ENCODE measurements at regions not wholly inside any gene's neighbourhood (a gene's known extent, or its start where the extent isn't known, plus 50 kb on each side); places are given as distances from the start of the nearest gene placed in this dataset.

DNA sequence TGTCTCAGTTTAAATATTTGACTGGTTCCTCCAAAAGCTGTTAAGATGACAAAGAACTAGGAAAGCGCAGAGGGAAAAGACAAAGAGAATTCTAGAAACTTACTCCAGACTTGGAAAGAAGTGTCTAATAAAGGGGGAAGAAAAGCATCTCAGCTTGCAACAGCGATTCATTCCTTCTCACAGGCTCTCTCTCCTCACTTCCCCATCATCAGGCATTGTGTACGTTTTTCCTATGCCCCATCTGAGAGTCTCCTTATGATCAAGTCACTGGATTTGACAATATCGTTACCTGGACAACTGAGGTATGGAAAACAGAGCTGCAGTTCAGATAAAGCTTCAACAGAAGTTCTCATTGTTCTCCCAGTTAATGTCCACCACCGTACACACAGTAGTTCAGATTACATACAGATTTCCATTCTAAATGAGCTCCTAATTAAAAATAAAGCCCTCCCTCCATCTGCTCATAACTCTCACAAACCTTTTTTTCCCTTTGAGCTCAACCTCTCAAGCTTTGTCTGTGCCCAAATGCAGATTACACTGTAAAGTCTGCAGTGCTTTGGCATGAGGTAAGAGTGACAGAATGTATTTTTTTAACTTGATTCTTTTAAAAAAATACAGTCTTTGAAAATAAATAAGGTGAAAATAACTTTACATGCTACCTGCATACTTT is 254.4 kb upstream of the THBS1 start:
- DNase-seq = no peak

DNA sequence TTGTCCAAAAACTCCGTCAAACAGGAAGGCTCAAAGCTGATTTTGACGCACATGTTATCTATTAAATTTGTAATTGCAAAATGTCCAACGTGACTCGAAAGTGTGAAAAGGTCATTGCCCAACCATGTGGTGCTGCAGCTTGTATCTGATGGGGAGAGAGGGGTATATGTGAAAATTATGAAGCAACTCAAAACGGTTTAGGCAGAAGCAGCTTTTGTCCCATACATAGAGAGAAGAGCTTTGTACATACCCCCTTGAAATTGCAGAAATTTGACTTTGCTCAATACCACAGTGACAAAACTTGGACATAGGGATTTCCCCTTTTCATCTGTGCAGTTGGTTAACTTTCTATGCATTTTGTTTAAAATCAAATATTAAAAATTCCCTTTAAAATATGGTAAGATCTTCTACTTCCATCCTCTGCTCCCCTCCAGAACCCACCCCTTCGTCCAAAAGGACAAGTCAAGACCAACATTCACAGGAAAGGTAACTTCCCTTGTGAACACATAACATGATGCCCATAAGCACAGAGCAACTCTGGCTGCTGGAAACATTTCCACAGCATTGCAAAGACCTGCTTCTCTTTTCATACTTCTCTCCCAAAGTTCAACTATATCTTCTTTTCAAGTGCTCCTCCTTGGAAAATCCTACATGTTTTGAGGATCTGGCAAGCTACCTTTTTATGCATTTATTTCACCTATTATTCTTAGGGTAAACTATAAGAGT is 253.7 kb upstream of the THBS1 start:
- DNase-seq = no peak

DNA sequence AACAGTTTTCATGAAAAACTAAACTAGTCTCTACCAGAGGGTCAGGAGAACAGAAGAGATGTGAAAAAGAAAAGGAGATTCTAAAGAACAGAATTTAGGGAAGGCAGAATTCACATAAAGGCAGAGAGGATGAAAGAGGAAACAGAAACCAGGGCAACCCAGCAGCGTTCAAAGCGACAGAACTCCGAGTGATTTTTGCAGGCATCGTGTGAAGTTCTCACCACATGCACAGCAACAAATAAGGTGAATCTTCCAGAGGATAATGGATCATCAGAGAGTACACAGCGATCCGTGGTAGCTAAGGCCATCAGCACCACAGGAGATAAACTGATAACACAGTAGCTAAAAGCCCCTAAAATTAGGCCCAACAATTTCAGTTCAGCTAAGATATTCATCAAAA is 250.8 kb upstream of the THBS1 start:
- no peak for DNase-seq

DNA sequence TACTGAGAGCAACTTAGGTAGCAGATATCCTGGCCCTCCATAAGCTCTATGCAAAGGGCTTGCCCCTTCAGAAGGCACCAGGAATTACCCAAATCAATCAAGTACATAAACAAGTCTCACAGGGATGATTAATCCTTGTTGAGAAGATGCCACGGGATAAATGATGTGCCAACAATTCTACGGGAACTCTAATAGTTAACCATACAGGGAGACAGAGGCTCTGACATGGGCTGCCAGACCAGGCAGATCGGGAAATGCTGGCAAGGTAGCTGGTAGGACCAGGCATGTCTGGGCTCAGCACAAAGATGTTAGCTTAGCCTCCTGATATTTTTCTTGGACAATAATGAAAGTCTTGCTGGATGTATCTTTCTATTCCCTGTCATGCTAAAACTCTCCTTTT is 249.3 kb upstream of the THBS1 start:
- no peak for DNase-seq

DNA sequence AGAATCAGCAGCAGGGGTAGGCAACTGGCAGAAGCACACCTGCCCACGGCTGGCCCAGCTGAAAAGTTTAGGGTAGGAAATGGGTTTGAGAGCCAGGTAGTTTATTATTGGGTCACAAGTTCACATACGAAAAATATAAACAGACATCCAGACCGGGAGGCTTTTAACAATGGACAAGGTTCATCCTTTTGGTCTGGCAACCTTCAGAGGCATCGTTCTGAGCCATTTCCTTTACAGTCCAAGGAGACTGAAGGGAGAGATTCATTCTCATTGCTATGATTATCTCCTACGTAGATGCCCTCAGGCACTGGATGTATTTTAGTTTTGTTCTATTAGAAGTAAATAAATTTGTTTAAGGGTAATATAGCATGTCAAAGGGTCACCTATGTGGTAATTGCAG is 248.0 kb upstream of the THBS1 start:
- DNase-seq = no peak

DNA sequence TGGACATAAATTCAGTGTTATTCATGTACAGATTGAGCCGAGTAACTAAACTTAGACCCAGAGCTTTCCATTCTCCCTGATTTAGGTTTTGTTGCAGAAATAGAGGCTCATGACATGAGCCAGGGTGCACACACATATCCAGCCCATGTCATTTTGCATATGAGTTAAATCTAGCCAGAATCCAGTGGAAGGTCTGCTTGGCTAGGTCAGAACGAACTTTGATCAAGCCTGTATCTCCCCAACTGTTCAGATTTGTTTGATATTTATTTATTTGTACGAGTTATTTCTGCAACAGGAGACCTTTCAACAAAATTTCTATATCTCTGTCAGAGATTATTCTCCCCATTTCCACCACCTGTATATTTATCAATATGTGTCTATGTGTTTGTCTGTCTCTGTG is 247.5 kb upstream of the THBS1 start:
- DNase-seq = no peak

DNA sequence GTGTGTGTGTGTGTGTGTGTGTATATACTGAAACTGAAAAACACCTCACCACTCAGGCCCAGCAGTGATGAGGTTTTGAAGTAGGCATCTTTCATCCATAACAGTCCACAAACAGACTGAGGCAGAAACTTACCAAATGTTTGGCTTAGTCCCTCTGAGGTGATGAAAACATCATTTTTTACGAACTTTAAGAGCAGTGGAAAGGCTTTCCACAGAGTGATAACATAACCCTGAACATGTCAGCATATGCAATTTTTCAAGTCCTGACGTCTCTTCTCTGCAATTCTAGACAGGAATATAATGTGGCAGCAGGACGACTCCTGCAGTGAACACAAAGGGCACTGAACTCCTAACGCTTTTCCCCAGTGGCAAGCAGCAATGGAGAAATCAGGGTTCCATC is 247.0 kb upstream of the THBS1 start:
- DNase-seq = no peak

DNA sequence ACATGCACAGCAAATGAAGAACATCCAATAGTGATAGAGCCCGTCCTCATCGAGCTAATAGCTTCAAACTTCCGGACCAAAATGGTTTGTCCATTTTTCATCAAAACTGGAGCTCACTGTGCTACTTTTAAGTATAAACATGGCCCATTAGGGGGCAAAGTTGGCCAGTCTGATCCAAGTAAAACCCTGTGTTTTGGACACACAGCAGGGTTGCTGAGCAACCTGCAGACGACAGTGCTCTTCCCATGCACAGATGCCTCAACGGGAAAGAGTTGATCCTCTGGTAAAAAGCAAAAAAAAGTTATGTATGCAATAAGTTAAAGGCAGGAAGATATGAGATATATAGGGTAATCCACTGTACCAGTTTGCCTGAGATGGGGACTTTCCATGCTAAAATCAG is 244.0 kb upstream of the THBS1 start:
- DNase-seq = no peak

DNA sequence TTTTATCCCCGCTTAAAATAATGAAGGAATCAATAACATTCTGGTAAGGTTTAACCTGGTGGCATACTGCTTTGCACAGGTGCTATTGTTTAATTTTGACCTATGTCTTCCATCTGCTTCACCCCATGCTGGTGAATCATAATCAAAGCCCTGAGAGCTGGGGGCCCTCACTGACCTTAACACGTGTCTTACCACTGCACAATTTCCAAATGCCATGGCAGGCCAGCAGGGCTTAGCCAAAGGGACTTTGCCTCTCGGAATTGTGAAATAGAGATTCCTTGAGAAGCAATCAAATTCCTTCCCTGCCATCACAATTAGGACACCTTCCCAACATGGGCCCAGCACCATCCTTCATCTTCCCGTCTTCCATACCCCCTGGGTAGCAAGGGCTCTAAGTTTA is 242.6 kb upstream of the THBS1 start:
- DNase-seq = no peak

DNA sequence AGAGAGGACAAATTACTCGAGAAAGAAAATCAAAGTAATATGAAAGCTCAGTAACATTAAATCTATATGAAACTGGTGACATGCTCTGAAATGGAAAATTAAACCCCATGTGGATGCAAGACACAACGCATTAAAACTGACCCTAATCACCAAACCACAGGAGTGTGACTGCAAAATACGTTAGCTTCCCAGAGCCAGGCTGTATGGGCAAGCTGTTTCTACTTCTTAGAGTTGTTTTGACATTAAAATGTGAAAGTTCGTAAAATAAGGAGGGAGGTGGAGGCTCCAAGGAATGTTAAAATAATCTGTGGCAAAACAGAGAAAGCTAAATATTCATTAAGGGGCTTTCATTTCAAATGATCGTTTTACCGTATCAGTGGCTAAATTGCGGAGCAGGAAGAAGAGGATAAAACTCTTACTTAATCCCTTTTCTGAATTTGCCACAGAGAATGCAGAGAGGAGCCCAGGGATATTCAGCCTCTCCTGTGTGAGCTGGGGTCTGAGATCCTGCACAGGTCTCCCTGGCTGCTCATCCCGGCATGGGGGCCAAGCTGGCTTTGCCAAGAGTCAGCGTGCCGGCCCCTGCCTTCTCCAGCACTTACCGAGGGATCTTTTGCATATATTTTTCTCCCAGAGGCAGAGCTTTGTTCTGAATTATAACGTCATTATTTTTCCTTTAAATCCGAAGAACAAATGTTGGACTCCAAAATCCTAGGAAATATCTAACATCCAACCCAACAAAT is 239.8 kb upstream of the THBS1 start:
- DNase-seq = no peak

DNA sequence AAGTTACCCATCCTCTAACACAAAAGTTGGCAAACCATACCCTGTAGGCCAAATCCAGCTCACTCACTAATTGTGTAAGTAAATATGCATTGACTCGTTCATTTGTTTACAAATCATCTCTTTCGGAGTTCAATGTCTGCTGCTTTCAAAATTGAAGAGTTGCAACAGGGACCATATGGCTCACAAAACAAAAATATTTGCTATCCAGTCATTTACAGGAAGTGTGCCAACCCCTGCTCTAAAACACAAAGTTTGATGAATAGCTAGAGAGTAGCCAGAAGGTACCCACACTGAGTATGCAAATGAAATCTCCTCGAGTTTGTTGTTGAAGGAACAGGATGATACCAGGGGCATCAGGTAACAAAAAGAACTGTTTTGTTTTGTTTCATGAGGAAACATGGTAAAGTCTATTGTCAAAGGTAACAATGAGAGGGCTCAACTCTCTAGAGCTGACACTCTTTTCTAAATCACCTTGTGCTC is 236.2 kb upstream of the THBS1 start:
- no peak for DNase-seq

DNA sequence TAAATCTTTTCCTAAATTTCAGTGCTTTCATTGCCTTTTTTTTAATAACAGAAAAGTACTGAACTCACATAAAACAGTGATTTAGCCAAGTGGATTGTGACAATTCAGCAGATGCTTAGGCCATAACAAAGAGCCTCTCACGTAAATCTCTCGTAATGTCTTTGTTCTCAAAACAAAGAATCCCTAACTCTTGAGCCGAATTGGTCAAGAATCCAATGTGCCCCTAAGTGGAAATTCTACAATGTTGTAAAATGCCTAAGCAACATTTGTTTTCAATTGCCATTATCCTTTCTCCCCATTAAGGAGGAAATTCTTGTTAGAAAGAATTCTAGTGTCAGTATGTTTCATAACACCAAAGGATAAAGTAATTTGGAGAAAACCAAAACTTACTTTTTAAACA is 235.7 kb upstream of the THBS1 start:
- no peak for DNase-seq

DNA sequence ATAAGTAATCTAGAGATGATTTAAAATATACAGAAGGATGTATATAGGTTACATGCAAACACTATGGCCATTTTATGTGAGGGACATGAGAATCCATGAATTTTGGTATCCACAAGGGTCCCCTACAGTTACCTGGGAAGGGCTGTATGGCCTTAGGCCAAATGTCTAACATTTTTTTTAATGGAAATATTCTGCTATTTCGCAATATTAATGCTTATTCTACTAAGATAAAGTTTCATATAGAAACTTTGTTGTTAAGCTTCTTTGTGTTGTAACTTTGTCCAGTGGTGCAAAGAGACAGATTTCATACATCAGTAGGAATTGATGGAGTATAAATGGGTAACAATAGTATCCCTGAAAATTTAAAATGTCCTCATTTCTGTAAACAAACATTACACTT is 233.4 kb upstream of the THBS1 start:
- no peak for DNase-seq

DNA sequence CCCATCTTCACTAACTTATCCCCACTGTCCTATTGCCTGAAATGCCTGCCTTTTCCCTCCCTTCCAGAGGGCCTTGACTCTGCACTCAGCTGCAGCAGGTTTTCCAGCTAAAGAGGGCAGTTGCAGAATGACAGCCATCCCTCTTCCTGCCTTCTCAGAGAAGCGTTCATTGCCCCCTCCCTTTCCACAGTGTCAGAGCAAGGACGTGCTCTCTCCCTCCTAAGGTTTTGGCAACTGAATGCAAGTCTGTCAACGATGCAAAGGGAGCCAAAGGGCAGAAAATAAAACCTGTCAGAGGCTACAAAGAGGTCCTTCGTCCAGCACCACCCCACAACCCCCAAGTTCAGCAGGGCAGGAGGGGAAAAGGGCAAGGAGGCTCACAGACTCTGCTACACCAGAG is 230.1 kb upstream of the THBS1 start:
- DNase-seq = no peak

DNA sequence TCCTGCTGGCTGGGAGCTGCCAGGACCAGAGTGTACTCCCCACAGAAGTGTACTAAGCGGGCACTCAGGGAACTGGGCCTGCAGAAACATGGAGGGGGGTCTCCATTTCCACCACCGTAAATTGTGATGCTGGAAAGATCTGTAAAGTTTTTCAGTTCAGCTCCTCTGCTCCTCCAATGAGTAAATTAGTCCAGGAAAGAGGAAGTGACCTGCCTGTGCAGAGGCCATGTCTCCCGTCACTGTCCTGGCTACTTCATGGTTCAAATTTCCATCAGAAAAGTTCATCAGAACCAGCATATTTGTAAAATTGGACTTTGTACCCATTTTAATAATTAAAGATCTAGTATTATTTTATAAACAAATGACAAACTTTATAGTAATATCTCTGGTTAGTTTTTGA is 226.7 kb upstream of the THBS1 start:
- DNase-seq = no peak

DNA sequence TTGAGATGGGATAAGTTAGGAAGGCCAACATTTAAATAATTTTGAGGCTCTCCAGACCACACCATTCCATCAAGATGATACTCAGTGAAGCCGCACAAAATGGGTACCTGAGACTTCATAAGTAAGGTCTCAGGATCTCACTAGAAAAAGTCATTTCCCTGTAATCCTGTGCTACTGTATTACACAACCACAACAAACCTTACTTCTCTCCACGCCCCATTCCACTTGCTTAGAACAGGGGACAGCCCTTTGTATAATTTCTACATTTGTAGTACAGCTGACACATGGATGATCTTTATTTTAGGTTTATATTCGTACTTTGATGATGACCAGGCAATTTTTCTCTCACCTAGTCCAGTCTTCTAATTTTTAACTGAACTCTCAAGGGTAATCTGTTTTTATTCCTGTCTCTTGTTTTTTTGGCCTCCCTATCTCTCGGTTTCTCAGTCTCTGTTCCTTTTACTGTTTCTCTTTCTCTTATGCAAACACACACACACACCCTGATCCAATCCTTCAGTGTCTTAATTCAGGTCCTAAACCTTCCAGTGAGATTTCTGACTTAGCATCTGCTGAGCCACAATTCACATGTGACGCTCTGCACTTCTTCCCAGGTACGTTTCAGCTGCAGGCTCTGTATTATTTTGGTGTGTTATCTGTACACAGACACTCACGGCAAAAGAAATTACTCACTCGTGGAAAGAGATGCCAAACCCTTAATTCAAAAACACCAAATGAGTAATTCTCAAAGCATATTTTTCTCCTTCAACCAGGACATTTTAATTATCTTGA is 223.2 kb upstream of the THBS1 start:
- no peak for DNase-seq

DNA sequence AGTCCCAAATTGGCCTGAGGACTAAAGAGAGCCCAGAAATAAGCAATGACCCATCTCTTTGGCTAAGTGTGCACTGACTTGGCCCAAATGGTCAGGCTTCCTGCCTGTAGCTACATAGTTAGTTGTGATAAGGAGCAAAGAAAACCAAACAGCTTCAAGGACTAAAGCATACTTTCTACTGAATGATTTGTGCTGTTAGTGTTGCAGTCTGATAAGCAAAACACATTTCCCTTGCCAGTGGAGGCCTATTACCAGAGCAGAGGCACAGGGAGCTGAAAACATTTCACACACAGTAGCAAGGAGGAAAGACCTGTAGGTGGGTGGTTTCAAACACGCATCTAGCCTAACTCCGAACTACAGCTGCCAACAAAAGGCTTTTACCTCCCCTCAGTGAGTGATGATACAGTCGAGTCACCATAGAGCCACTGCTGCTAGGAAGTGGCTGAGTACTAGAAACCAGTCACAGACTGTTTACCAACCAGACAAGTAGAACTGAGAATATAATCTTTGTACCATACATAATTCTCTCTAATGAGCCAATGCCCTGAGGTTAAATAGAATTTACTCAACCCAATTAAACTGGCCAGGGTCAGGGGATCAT is 222.3 kb upstream of the THBS1 start:
- no peak for DNase-seq

DNA sequence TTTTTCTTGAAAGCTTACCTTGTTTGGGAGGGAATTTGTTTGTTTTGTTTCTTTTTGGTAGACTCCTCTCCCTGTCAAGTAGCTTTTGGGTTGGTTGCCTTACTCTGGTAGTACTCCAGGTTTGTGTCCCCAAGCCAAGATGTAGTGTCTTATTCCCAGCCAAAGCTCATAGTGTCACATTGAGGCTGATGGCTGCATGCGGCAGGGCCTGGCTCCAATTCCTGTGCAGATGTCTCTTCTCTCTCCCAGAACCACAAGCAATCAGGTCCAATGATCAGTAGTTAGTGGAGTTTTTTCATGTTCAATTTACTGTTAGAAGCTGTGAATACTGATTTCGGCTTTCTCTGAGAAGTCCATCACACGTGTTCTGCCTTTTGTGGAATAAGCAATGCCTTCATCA is 221.1 kb upstream of the THBS1 start:
- DNase-seq = no peak

DNA sequence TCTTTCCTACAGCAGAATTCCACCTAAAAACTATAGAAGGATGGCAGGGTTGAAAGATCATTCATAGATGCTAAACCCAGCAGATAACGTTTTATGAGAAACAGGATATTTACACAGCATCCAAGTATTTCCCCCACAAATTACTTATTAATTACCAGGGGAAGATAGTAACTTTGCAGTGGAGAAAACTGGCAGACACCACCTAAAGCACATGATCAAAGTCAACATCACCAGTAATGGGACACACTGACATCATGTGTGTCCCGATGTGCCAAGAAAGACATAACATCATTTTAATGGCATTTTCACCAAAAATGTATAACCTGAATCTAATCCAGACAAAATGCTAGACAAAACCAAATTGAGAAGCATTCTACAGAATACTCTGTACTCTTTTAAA is 220.4 kb upstream of the THBS1 start:
- DNase-seq = no peak

DNA sequence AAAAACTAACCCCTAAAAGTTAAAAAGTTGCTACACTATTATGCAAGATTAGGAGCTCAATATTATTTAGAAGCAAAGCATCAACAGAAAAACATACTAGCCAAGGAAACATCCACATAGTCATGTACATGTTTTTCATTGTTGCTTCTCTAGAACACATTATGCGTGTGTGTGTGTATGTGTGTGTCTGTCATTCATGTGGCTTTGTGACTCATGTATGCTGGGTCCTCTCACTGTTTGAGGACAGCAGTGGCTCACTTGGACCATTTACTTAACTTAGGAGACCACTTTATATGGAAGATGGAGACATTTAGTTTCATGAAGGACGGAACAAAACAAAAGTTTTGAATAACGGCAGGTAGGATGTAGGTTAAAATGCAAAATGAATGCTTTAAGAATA is 219.4 kb upstream of the THBS1 start:
- DNase-seq = no peak

DNA sequence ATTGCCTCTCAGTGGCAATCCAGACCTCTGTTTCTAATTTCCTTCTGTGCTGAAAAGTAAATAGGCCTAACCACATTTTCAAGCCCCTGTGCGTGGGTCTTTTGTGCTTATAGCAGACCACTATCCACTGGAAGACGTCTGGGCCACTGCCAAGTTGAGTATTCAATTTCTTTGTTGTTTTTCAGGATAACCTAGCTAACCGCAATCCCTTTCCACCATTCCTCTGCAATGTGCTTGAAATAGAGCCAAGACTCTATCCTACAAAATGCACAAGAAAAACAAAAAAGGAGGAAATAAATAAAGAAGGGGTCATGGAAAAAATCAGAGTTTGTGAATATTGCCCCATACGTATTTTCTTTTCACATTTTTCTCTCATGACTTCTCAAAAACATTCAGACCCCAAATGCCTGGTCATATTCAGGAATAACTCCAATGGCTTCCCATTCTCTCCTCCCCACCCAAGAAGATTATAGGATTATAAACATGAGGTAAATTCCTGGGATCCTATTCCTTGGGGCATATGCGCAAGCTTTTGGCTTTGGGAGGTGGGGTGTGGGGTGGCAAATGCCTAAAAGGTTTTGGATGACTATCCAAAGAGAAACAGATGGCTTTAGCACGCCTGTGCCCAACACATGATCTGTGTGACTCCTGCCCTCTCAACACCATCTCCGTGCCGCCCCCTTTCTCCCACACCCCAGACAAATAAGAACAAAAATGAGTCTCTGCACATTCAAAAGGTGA is 217.9 kb upstream of the THBS1 start:
- DNase-seq = no peak

Data from activated CD4-positive, alpha-beta T cell treated with anti-CD3 and anti-CD28 coated beads for 48 hours (primary cell).